ENCODE measurements at regions not wholly inside any gene's neighbourhood (a gene's known extent, or its start where the extent isn't known, plus 50 kb on each side); places are given as distances from the start of the nearest gene placed in this dataset.
"Not testable (repeated sequence)": the region's sequence is repeated elsewhere in the genome, so short reads cannot be mapped to it uniquely, and the experiment has no call there.

DNA sequence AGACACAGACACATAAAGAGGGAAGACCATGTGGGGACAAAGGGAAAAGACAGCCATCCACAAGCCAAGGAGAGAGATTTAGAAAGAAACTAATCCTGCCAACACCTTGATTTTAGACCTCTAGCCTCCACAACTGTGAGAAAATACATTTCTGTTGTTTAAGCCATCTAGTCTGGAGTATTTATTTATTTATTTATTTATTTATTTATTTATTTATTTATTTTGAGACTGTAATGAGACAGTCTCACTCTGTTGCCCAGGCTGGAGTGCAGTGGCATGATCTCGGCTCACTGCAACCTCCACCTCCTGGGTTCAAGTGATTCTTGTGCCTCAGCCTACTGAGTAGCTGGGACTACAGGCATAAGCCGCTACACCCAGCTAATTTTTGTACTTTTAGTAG lies 259.3 kb downstream of the PARM1 start:
- TF ChIP-seq CTCF, POLR2A (IDR thresholded peaks at IDR 0.05): not testable (repeated sequence)

Measured in adrenal gland (tissue), 5 donors.